MM.1S (cell line): ENCODE measurements at regions not wholly inside any gene's neighbourhood (a gene's known extent, or its start where the extent isn't known, plus 50 kb on each side); places are given as distances from the start of the nearest gene placed in this dataset.

Experiments
- DNase-seq: peaks from one replicate; pipeline ENCODE4 v3.0.0-alpha.2; 2015
- H2AFZ ChIP-seq: fragments of 300-600 bp; sonication (generic); 2 replicates; pipeline ENCODE4 v1.6.0; 2016; ENCODE audit warnings: antibody characterized with exemption, low read length
- H3F3A ChIP-seq: fragments of 300-600 bp; sonication (generic); 2 replicates; pipeline ENCODE4 v1.6.1; 2016; ENCODE audit warnings: mild to moderate bottlenecking, antibody characterized with exemption, low read length, moderate library complexity, mixed read lengths; ENCODE audit not compliant: insufficient read depth
- H3K27ac ChIP-seq: fragments of 300-600 bp; sonication (generic); 2 replicates; pipeline ENCODE4 v1.5.1; 2016; ENCODE audit warnings: mild to moderate bottlenecking, low read length
- H3K27me3 ChIP-seq: fragments of 300-600 bp; sonication (generic); replicated peaks from 2 replicates; pipeline ENCODE4 v1.6.0; 2016; ENCODE audit warnings: low read length; ENCODE audit not compliant: insufficient read depth
- H3K36me3 ChIP-seq: fragments of 300-600 bp; sonication (generic); replicated peaks from 2 replicates; pipeline ENCODE4 v1.6.1; 2016; ENCODE audit warnings: mild to moderate bottlenecking, low read length, mixed read lengths; ENCODE audit not compliant: insufficient read depth
- H3K4me1 ChIP-seq: fragments of 300-600 bp; sonication (generic); 2 replicates; pipeline ENCODE4 v1.6.1; 2016; ENCODE audit warnings: low read length, mixed read lengths
- H3K4me2 ChIP-seq: fragments of 300-600 bp; sonication (generic); 2 replicates; pipeline ENCODE4 v1.6.0; 2016; ENCODE audit warnings: low read depth, low read length
- H3K4me3 ChIP-seq: fragments of 300-600 bp; sonication (generic); 2 replicates; pipeline ENCODE4 v1.5.1; 2016; ENCODE audit warnings: low read length, mixed read lengths
- H3K79me2 ChIP-seq: fragments of 300-600 bp; sonication (generic); 2 replicates; pipeline ENCODE4 v1.6.1; 2016; ENCODE audit warnings: mixed run types, low read length, mixed read lengths
- H3K9ac ChIP-seq: fragments of 300-600 bp; sonication (generic); 2 replicates; pipeline ENCODE4 v1.6.1; 2016; ENCODE audit warnings: low read length, mixed read lengths
- H3K9me2 ChIP-seq: fragments of 300-600 bp; sonication (generic); replicated peaks from 2 replicates; pipeline ENCODE4 v1.6.1; 2016; ENCODE audit warnings: mild to moderate bottlenecking, low read length, mixed read lengths; ENCODE audit not compliant: insufficient read depth
- H3K9me3 ChIP-seq: fragments of 300-600 bp; sonication (generic); replicated peaks from 2 replicates; pipeline ENCODE4 v1.6.1; 2016; ENCODE audit warnings: mild to moderate bottlenecking, low read length, mixed read lengths; ENCODE audit not compliant: insufficient read depth
- H4K20me1 ChIP-seq: fragments of 300-600 bp; sonication (generic); 2 replicates; pipeline ENCODE4 v1.6.1; 2016; ENCODE audit warnings: mild to moderate bottlenecking, low read length, moderate library complexity, mixed read lengths; ENCODE audit not compliant: insufficient read depth
- CTCF ChIP-seq: fragments of 300-600 bp; sonication (generic); IDR thresholded peaks from 2 replicates; pipeline ENCODE4 v1.5.1; 2016; ENCODE audit warnings: antibody characterized with exemption, low read length, mixed read lengths
- EZH2 ChIP-seq: fragments of 300-600 bp; sonication (generic); optimal IDR thresholded peaks from 2 replicates; pipeline ENCODE3; 2017; ENCODE audit warnings: low read depth, mild to moderate bottlenecking, antibody characterized with exemption, low read length, mixed read lengths
- EZH2phosphoT487 ChIP-seq: fragments of 300-600 bp; sonication (generic); IDR thresholded peaks from 2 replicates; pipeline ENCODE4 v1.6.1; 2018; ENCODE audit warnings: antibody characterized with exemption, low read length

GRCh38 chr2:207260021-207260420, 94.3 kb upstream of the KLF7 start:
- no peak overlapping the region for H3K4me3 ChIP-seq
- no peaks in the 10 kb centered on the region for H3K9me3 ChIP-seq
- no peaks in the 10 kb centered on the region for H3K9me2 ChIP-seq
- no peak overlapping the region for H3K9ac ChIP-seq
- H3K27me3 ChIP-seq: no peaks in the 10 kb centered on the region
- no peak for TF ChIP-seq EZH2phosphoT487
- TF ChIP-seq CTCF: no peak
- no peak for TF ChIP-seq EZH2
- no peak overlapping the region for H3K4me2 ChIP-seq
- no peak for DNase-seq
- H2AFZ ChIP-seq: no peak overlapping the region
- H3K27ac ChIP-seq: no peak overlapping the region
- H3K36me3 ChIP-seq: no peaks in the 10 kb centered on the region
- H3K4me1 ChIP-seq: no peaks in the 10 kb centered on the region
- no peaks in the 10 kb centered on the region for H3F3A ChIP-seq
- no peaks in the 10 kb centered on the region for H4K20me1 ChIP-seq
- no peaks in the 10 kb centered on the region for H3K79me2 ChIP-seq

DNA sequence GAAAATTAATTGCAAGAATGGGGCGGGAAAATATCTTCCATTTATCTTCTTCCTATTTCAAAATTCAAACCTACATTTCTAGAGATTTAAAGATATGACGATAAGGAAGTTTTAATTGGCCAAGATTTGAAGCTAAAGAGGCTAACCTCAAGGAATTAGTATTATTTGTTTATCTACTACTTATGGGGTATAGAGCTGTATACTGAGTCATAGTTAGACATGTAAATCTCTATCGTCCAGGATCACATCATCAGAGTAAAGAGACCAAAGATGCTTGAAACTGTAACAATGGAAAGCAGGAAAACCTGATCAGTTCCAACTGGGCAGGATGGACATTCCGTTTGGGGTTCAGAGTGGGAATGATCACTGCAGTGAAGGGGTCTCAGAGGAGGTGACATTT, 95.2 kb upstream of the KLF7 start:
- H3K4me1 ChIP-seq: no peaks in the 10 kb centered on the region
- H3F3A ChIP-seq: no peaks in the 10 kb centered on the region
- H3K27me3 ChIP-seq: no peaks in the 10 kb centered on the region
- H3K9ac ChIP-seq: no peak overlapping the region
- H3K4me3 ChIP-seq: no peak overlapping the region
- H4K20me1 ChIP-seq: no peaks in the 10 kb centered on the region
- H3K9me2 ChIP-seq: no peaks in the 10 kb centered on the region
- H3K9me3 ChIP-seq: no peaks in the 10 kb centered on the region
- no peaks in the 10 kb centered on the region for H3K79me2 ChIP-seq
- H3K36me3 ChIP-seq: no peaks in the 10 kb centered on the region
- H2AFZ ChIP-seq: no peak overlapping the region
- no peak for DNase-seq
- no peak overlapping the region for H3K4me2 ChIP-seq
- TF ChIP-seq CTCF (no peak), EZH2 (no peak), EZH2phosphoT487 (no peak)
- no peak overlapping the region for H3K27ac ChIP-seq

- no peaks in the 10 kb centered on the region for H4K20me1 ChIP-seq
- no peak overlapping the region for H3K27ac ChIP-seq
- H3K27me3 ChIP-seq: no peaks in the 10 kb centered on the region
- H3K9me2 ChIP-seq: no peaks in the 10 kb centered on the region
- no peak for DNase-seq
- H3K4me3 ChIP-seq: no peak overlapping the region
- H3K79me2 ChIP-seq: no peaks in the 10 kb centered on the region
- H3F3A ChIP-seq: no peaks in the 10 kb centered on the region
- H3K36me3 ChIP-seq: no peaks in the 10 kb centered on the region
- no peaks in the 10 kb centered on the region for H3K4me1 ChIP-seq
- no peak overlapping the region for H3K4me2 ChIP-seq
- no peak overlapping the region for H3K9ac ChIP-seq
- no peak overlapping the region for H2AFZ ChIP-seq
- no peak for TF ChIP-seq CTCF
- H3K9me3 ChIP-seq: no peaks in the 10 kb centered on the region
Observed at GRCh38 chr2:207264310-207264709, 98.6 kb upstream of the KLF7 start.

GRCh38 chr2:207265332-207265731, 99.6 kb upstream of the KLF7 start:
- H3K4me2 ChIP-seq: no peak overlapping the region
- no peaks in the 10 kb centered on the region for H3K79me2 ChIP-seq
- H3K9ac ChIP-seq: no peak overlapping the region
- TF ChIP-seq EZH2 (no peak), CTCF (no peak), EZH2phosphoT487 (no peak)
- H3K9me3 ChIP-seq: no peaks in the 10 kb centered on the region
- H3K36me3 ChIP-seq: no peaks in the 10 kb centered on the region
- H3F3A ChIP-seq: no peaks in the 10 kb centered on the region
- H3K4me1 ChIP-seq: no peaks in the 10 kb centered on the region
- no peak overlapping the region for H3K4me3 ChIP-seq
- no peaks in the 10 kb centered on the region for H3K9me2 ChIP-seq
- H3K27ac ChIP-seq: no peak overlapping the region
- no peaks in the 10 kb centered on the region for H4K20me1 ChIP-seq
- H3K27me3 ChIP-seq: no peaks in the 10 kb centered on the region
- no peak for DNase-seq
- H2AFZ ChIP-seq: no peak overlapping the region
